HEK293T (cell line): ENCODE measurements at regions not wholly inside any gene's neighbourhood (a gene's known extent, or its start where the extent isn't known, plus 50 kb on each side); places are given as distances from the start of the nearest gene placed in this dataset.

Source experiments
- BHLHE40 ChIP-seq: fragments of 450-650 bp; IDR thresholded peaks from 2 replicates; pipeline ENCODE4 v1.6.1; 2016; ENCODE audit warnings: mild to moderate bottlenecking, moderate library complexity, borderline replicate concordance
- ELF4 ChIP-seq: fragments of 450-650 bp; IDR thresholded peaks from 2 replicates; pipeline ENCODE4 v1.6.1; 2017; ENCODE audit warnings: antibody characterized with exemption
- FOXA1 ChIP-seq: fragments of 450-650 bp; IDR thresholded peaks from 2 replicates; pipeline ENCODE4 v1.6.1; 2016; ENCODE audit warnings: mild to moderate bottlenecking
- FOXM1 ChIP-seq: fragments of 450-650 bp; IDR thresholded peaks from 2 replicates; pipeline ENCODE4 v1.6.1; 2017; ENCODE audit warnings: mild to moderate bottlenecking, borderline replicate concordance
- HDGF ChIP-seq: fragments of 450-650 bp; IDR thresholded peaks from 2 replicates; pipeline ENCODE4 v1.6.1; 2017; ENCODE audit warnings: antibody characterized with exemption, borderline replicate concordance
- SP1 ChIP-seq: fragments of 450-650 bp; IDR thresholded peaks from 2 replicates; pipeline ENCODE4 v1.6.1; 2017
- TARDBP ChIP-seq: fragments of 450-650 bp; IDR thresholded peaks from 2 replicates; pipeline ENCODE4 v1.6.1; 2016
- ZNF384 ChIP-seq: fragments of 450-650 bp; IDR thresholded peaks from 2 replicates; pipeline ENCODE4 v1.6.1; 2016

DNA sequence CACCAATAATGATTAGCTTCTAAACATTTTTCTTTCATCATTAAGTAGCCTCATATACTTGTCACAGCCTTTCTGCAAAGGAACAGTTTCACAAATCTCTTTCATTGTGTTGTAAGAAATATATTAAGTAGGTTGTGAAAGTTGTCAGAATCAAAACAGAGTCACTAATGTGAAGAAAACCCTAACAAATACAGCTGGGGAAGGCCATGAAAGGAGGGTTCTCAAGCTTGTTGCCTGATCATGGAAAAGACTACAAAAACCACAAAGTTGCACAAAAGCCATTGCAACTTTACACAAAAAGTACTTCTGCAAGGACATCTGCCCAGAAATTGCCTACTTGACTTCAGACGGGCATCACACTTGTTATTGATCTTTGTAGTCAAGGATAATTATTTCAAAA is 216.1 kb downstream of the ALDH8A1 start:
- no peak for TF ChIP-seq ZNF384
- TF ChIP-seq HDGF, result no peak
- no peak for TF ChIP-seq BHLHE40
- no peak for TF ChIP-seq FOXM1
- no peak for TF ChIP-seq TARDBP
- TF ChIP-seq SP1, result no peak
- TF ChIP-seq ELF4, result no peak
- no peak for TF ChIP-seq FOXA1
